HG02623 (cell line): ENCODE measurements at regions not wholly inside any gene's neighbourhood (a gene's known extent, or its start where the extent isn't known, plus 50 kb on each side); places are given as distances from the start of the nearest gene placed in this dataset.
"Not testable (repeated sequence)": the region's sequence is repeated elsewhere in the genome, so short reads cannot be mapped to it uniquely, and the experiment has no call there.

Source experiments
- ATAC-seq: cut with Tn5 transposase; IDR thresholded peaks from one replicate; pipeline ENCODE4 v1.9.1; 2021; ENCODE audit warnings: moderate library complexity; ENCODE audit not compliant: unreplicated experiment

- ATAC-seq = not testable (repeated sequence)
These were observed 1643.7 kb downstream of the SPATA31A7 start for GRCh38 chr9:62833323-62834200.

- ATAC-seq = peak; percentile 8
These were observed 1647.5 kb downstream of the SPATA31A7 start for GRCh38 chr9:62837254-62837911.

- ATAC-seq = peak; percentile 100
These were observed 1648.3 kb downstream of the SPATA31A7 start for GRCh38 chr9:62838024-62838718.

DNA sequence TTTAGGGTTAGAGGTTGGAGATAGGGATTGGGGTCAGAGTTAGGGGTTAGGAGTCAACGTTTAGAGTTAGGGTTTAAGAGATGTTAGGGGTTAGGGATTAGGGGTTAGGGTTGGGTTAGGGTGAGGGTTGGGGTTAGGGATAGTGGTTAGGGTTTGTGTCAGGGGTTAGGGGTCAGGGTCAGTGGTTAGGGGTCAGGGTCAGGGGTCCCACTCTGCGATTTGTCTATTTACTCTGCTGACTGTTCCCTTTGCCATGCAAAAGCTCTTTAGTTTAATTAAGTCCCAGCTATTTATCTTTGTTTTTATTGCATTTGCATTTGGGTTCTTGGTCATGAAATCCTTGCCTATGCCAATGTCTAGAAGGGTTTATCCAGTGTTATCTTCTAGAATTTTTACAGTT lies 1649.3 kb downstream of the SPATA31A7 start:
- ATAC-seq = not testable (repeated sequence)

DNA sequence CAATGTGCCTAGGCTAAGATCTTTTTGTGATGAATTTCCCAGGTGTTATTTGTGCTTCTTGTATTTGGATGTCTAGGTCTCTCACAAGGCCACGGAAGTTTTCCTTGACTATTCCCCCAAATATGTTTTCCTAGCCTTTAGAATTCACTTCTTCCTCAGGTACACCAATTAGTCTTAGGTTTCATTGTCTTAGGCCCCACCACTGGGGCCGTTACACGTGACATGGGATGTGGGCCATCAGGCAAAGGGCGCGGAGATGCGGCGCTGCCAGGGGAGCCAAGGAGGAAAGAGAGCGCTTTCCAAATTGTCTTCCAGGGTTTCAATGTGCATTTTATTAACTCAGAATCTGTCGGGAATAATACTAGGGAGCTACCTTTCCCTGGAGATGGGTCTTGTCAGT lies 1653.3 kb downstream of the SPATA31A7 start:
- ATAC-seq = not testable (repeated sequence)

DNA sequence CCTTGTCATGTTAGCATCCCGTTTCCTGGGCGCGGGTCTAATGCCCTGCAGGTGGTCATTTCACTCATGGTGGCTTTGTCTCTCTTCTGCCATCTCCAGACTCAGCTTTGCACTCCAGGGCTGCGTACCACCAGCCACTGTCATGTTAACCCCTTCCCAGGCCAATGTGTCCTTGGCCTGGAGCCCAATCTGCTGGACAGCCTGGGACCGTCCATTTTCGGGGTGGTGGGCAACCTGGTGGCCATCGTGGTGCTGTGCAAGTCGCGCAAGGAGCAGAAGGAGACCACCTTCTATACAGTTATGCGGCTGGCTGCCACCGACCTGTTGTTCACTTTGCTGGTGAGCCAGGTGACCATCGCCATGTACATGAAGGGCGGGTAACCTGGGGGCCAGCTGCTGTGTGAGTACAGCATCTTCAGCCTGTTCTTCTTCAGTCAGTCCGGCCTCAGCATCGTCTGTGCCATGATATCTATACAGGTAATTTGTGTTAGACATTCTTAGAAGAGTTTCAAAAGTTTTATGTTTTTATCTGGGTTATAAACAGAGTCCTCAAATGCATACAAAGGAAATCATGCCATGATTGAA lies 1654.0 kb downstream of the SPATA31A7 start:
- ATAC-seq = not testable (repeated sequence)

DNA sequence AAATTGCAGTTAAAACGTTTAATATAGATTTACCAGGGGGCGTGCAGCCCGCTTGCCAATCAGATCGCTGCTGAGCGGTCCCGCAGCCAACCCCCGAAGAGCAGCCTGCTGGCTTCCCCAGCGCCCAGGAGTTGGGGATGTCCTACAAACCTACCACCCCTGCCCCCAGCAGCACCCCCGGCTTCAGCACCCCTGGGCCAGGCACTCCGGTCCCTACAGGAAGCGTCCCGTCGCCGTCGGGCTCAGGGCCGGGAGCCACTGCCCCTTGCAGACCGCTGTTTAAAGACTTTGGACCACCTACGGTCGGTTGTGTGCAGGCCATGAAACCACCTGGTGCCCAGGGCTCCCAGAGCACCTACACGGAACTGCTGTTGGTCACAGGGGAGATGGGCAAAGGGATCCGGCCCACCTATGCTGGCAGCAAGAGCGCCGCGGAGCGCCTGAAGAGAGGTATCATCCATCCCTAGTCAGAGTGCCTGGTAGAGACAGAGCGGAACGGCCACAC lies 1654.9 kb downstream of the SPATA31A7 start:
- not testable (repeated sequence) for ATAC-seq

DNA sequence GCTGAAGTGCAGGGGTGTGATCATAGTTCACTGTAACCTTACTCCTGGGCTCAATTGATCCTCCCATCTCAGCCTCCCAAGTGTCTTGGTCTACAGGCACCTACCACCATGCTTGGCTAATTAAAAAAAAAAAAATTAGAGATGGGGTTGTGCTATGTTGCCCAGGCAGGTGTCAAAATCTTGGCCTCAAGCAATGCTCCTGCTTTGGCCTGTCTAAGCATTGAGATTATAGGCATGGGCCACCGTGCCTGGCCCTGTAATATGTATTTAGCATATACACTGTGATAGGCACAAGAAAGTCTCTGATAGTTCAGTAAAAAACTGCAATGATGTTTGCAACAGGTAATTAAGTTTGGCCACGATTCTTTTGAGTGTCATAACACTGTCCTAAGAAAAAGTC lies 1658.4 kb downstream of the SPATA31A7 start:
- not testable (repeated sequence) for ATAC-seq

- not testable (repeated sequence) for ATAC-seq
These were observed 1660.2 kb downstream of the SPATA31A7 start for GRCh38 chr9:62849991-62850390.

DNA sequence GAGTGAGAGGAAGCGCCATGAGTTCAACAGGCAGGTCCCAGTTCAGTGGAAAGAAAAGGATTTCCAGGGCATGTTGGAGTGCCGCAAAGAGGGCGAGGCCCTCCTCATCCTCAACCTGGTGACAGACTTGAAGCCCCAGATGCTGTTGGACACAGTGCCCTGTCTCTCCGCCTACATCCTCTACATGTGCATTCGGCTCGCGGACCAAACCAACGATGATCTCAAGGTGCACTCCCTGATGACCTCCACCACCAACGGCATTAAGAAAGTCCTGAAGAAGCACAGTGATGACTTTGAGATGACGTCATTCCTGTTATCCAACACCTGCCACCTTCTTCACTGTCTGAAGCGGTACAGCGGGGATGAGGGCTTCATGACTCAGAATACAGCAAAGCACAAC lies 1667.4 kb downstream of the SPATA31A7 start:
- not testable (repeated sequence) for ATAC-seq

DNA sequence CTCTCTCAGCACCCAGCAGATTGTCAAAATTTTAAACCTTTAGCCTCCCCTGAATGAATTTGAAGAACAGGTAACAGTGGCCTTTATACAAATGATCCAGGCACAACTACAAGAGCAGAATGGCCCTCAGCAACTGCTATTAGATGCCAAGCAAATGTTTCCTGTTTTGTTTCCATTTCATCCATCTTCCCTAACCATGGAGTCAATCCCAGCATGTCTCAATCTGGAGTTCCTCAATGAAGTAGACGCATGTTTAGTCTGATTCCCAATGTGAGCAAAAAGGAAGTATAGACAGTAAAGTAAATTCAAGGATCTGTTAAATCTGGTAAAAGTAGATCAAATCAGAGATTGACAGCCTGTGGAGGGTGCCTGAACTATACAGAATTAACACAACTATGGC lies 1668.4 kb downstream of the SPATA31A7 start:
- not testable (repeated sequence) for ATAC-seq

DNA sequence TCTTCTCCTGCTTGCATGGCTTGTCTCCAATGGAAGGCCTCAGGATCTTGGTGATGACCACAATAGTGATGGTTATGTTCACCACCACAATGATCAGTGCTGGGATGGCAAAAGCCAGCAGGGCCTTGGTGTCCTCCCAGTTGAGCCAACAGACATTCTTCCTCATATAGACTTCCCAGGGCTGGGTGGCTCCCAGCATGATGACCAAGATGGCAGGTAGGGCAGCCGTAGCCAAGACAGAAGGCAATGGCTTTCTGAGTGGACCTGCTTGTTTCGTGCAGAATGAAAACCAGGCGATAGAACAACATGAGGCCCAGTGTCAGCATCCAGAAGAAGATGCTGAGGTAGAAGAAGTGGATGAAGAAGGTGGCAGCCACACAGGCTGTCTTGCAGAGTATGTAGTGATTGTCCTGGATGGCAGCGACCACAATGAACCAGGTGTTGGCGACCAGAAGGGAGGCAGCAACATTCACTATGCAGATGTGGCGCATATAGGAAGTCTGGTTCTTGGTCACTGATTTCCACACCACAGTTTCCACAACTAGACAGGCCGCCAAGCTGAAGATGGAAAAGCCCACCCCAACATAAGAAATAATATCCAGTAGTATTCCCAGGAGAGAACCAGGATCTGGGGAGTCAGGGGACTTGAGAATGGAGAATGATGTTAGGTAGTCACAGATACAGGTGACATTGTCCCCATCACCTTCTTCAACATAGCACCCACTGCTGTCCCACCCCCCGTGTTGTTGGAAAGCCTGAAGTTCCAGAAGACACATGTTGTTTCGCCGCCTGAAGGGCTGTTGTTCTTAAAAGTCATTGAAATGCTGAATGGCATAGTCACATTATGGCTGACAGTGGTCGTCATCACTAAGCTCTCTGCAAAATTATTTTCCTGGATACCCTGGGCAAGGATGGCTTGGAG lies 1671.4 kb downstream of the SPATA31A7 start:
- ATAC-seq = not testable (repeated sequence)

DNA sequence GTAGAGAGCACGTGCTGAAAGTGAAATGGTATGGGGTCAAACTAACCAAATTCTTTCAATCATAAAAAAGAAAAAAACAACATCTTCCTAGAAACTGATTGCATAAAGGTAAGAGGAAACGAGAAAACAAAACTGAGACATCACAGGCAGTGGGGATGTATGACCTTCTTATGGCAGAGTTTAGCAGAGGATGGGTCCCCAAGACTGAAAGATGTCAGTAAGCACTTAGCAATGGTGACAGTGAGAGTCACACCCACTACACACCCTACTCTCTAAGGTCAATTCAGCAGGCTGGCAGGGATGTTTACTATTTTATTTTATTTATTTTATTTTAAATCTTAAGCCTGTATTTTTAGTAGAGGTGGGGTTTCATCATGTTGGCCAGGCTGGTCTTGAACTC lies 1672.3 kb downstream of the SPATA31A7 start:
- ATAC-seq = not testable (repeated sequence)

DNA sequence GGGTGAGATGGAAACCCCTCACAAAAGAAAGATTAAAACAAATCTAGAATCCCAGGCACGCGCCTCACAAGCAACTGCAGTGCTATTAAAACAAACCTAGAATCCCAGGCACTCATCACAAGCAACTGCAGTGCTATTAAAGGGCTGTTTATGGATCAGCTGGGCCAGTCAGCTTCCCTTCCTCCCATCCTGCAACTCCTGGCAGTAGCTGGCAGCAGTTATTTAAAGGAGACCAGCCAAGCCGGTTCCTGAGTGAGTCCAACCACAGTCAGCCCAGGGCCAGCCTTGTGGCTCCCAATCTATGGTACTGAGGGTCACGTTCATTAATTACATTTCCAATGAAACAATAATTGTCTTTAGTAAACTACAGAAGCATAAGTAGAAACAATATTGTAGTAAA lies 1673.5 kb downstream of the SPATA31A7 start:
- not testable (repeated sequence) for ATAC-seq

DNA sequence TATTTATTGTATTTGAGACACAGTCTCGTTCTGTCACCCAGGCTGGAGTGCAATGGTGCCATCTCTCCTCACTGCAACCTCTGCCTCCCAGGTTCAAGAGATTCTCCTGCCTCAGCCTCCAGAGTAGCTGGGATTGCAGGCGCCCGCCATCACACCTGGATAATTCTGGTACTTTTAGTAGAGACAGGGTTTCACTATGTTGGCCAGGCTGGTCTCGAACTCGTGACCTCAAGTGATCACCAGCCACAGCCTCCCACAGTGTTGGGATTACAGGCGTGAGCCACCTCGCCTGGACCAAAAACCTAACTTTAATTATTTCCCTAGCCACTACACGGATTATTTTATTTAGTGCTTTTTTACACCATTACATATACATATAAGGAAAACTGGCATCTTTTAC lies 1674.0 kb downstream of the SPATA31A7 start:
- ATAC-seq = not testable (repeated sequence)

DNA sequence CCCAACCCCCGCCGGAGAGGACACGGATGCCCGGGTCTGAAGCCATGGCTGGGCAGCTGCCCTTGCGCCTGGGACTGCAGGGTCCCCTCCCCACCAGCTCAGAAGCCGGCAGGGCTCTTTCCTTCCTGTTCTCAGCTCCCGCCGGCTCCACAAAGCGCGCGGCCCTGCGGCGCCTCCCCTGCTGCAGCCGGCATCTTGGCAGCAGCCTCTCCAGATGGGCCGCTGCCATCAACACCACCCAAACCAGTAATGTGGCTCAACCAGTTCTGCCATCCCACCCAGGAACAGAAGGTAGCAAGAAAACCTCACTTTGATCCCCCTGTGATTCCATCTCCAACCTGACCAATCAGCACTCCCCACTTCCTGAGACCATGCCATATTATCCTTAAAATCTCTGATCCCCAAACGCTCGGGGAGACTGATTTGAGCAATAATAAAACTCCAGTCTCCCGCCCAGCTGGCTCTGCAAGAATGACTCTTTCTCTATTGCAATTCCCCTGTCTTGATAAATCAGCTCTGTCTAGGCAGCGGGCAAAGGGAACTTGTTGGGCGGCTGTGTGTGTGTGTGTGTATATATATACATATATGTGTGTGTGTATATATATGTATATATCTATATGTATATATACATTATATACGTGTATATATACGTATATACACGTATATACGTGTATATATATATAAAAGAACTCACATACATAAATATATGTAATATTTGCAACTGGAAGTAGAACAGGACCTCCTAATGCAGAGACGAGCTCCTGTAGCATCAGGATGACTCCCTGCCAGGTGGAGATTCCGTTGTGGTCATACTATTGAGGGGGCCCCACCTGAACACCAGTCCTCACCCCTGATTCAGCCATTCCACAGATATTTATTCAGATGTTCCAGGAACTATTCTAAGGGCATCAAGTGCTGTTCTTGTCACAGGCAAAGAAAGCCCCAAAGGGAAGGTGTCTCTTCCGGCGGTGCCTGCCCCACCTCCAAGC lies 1674.9 kb downstream of the SPATA31A7 start:
- not testable (repeated sequence) for ATAC-seq

- ATAC-seq = not testable (repeated sequence)
These were observed 1679.2 kb downstream of the SPATA31A7 start for GRCh38 chr9:62869061-62869460.

DNA sequence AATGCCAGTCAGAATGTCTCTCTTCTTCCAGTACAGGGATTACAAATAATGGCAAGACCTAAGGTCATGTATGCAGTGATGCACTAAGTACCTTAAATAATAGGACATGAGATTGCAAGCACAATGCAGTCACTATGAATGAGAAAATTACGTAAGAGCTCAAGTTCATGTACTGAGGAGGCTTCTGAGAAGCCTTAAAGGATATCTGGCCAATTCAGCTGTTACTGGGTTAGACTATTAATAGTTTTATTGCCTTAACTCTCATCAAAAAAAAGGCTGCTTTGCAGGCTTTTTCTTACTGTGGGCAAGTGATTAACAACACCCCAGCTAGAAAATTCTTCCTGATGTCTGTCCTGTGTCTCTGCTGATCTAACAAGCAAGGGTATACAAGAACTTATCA lies 1681.9 kb downstream of the SPATA31A7 start:
- not testable (repeated sequence) for ATAC-seq

GRCh38 chr9:62874213-62874612 lies 1684.4 kb downstream of the SPATA31A7 start:
- not testable (repeated sequence) for ATAC-seq
